ENCODE measurements at regions not wholly inside any gene's neighbourhood (a gene's known extent, or its start where the extent isn't known, plus 50 kb on each side); places are given as distances from the start of the nearest gene placed in this dataset.

DNA sequence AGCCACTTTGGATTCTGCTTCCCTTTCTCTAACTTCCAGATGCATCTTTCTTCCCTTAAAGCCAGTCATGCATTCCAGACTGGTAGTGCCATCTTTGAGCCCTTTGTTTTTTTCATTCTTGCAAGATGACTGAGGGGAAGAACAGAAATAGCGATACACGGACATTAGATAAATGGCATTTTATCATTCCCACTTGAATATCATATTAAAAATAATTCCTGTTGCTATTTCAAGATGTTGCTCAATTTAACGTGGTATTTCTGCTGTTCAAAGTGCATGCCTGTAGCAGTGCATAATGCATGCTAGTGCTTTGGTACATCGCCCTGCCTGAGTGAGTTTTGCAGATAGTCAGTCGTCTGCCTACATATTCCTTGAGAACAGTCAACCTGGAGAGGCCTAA lies 140.6 kb upstream of the FRY start (continued):
- TF ChIP-seq CCAR2 (optimal IDR thresholded peaks at IDR 0.05; ENCODE audit: low read depth, low read length) (no peak), SETDB1 (CRISPR knock-in tag; IDR thresholded peaks at IDR 0.05; ENCODE audit: borderline replicate concordance) (no peak), ZFAT (CRISPR knock-in tag; conservative IDR thresholded peaks at IDR 0.05) (no peak), ZNF234 (CRISPR knock-in tag; conservative IDR thresholded peaks at IDR 0.05) (no peak), PLRG1 (conservative IDR thresholded peaks at IDR 0.05) (no peak), DR1 (CRISPR knock-in tag; IDR thresholded peaks at IDR 0.05) (no peak)
- TF ChIP-seq, protein P1, sequence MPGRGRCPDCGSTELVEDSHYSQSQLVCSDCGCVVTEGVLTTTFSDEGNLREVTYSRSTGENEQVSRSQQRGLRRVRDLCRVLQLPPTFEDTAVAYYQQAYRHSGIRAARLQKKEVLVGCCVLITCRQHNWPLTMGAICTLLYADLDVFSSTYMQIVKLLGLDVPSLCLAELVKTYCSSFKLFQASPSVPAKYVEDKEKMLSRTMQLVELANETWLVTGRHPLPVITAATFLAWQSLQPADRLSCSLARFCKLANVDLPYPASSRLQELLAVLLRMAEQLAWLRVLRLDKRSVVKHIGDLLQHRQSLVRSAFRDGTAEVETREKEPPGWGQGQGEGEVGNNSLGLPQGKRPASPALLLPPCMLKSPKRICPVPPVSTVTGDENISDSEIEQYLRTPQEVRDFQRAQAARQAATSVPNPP (CRISPR knock-in tag; IDR thresholded peaks at IDR 0.05), result no peak
- TF ChIP-seq, protein P2, sequence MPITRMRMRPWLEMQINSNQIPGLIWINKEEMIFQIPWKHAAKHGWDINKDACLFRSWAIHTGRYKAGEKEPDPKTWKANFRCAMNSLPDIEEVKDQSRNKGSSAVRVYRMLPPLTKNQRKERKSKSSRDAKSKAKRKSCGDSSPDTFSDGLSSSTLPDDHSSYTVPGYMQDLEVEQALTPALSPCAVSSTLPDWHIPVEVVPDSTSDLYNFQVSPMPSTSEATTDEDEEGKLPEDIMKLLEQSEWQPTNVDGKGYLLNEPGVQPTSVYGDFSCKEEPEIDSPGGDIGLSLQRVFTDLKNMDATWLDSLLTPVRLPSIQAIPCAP (CRISPR knock-in tag; IDR thresholded peaks at IDR 0.05; ENCODE audit: low read depth), result no peak
- TF ChIP-seq, protein P3, sequence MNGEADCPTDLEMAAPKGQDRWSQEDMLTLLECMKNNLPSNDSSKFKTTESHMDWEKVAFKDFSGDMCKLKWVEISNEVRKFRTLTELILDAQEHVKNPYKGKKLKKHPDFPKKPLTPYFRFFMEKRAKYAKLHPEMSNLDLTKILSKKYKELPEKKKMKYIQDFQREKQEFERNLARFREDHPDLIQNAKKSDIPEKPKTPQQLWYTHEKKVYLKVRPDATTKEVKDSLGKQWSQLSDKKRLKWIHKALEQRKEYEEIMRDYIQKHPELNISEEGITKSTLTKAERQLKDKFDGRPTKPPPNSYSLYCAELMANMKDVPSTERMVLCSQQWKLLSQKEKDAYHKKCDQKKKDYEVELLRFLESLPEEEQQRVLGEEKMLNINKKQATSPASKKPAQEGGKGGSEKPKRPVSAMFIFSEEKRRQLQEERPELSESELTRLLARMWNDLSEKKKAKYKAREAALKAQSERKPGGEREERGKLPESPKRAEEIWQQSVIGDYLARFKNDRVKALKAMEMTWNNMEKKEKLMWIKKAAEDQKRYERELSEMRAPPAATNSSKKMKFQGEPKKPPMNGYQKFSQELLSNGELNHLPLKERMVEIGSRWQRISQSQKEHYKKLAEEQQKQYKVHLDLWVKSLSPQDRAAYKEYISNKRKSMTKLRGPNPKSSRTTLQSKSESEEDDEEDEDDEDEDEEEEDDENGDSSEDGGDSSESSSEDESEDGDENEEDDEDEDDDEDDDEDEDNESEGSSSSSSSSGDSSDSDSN (CRISPR knock-in tag; IDR thresholded peaks at IDR 0.05), result no peak
- TF ChIP-seq, protein P4, sequence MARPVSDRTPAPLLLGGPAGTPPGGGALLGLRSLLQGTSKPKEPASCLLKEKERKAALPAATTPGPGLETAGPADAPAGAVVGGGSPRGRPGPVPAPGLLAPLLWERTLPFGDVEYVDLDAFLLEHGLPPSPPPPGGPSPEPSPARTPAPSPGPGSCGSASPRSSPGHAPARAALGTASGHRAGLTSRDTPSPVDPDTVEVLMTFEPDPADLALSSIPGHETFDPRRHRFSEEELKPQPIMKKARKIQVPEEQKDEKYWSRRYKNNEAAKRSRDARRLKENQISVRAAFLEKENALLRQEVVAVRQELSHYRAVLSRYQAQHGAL (CRISPR knock-in tag; IDR thresholded peaks at IDR 0.05; ENCODE audit: not compliant biosample characterization), result no peak
- TF ChIP-seq, protein P5, sequence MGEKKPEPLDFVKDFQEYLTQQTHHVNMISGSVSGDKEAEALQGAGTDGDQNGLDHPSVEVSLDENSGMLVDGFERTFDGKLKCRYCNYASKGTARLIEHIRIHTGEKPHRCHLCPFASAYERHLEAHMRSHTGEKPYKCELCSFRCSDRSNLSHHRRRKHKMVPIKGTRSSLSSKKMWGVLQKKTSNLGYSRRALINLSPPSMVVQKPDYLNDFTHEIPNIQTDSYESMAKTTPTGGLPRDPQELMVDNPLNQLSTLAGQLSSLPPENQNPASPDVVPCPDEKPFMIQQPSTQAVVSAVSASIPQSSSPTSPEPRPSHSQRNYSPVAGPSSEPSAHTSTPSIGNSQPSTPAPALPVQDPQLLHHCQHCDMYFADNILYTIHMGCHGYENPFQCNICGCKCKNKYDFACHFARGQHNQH (CRISPR knock-in tag; IDR thresholded peaks at IDR 0.05), result no peak
